ENCODE measurements at regions not wholly inside any gene's neighbourhood (a gene's known extent, or its start where the extent isn't known, plus 50 kb on each side); places are given as distances from the start of the nearest gene placed in this dataset.

- H3K27me3 ChIP-seq = no peaks in the 10 kb centered on the region
- TF ChIP-seq EP300 (IDR thresholded peaks at IDR 0.05) = no peak
- no peak for TF ChIP-seq POLR2A (IDR thresholded peaks at IDR 0.05)
- intact Hi-C loops (cut with DNase I; ENCODE audit: low total_unique reads) = no loop called here
- H3K4me1 ChIP-seq = no peaks in the 10 kb centered on the region
- DNase-seq = no peak
- no peaks in the 10 kb centered on the region for H3K36me3 ChIP-seq
- 75 to 82% (median 80%) methylated on average over 6 of the region's 6 CpGs for WGBS, 5 donors
- no peak overlapping the region for H3K4me3 ChIP-seq
- H3K9me3 ChIP-seq = no peaks in the 10 kb centered on the region
- no peak overlapping the region for H3K27ac ChIP-seq
Measured at GRCh38 chr4:45324455-45325417, 598.4 kb upstream of the GNPDA2 start.

GRCh38 chr4:45323453-45324058, 597.2 kb upstream of the GNPDA2 start:
- Histone ChIP-seq H3K9me3 (no peaks in the 10 kb centered on the region), H3K4me3 (no peak overlapping the region), H3K4me1 (no peaks in the 10 kb centered on the region), H3K36me3 (no peaks in the 10 kb centered on the region), H3K27me3 (no peaks in the 10 kb centered on the region), H3K27ac (no peak overlapping the region)
- intact Hi-C loops (cut with DNase I; ENCODE audit: low total_unique reads) = no loop called here
- TF ChIP-seq CTCF (IDR thresholded peaks at IDR 0.05) (no peak), EP300 (IDR thresholded peaks at IDR 0.05) (no peak)
- no peak for DNase-seq
- WGBS, 5 donors = 67 to 87% (median 78%) methylated on average over 2 of the region's 2 CpGs

GRCh38 chr4:45317739-45318138, 591.4 kb upstream of the GNPDA2 start:
- H3K36me3 ChIP-seq = no peaks in the 10 kb centered on the region
- 55 to 71% (median 68%) methylated on average over 1 of the region's 1 CpG for WGBS, 5 donors
- no peak overlapping the region for H3K4me3 ChIP-seq
- no peaks in the 10 kb centered on the region for H3K27me3 ChIP-seq
- H3K9me3 ChIP-seq = peaks cover 0 to 1% (median 0%) of the 10 kb centered on the region in 4 donors
- TF ChIP-seq CTCF (IDR thresholded peaks at IDR 0.05) = no peak
- TF ChIP-seq POLR2AphosphoS5 (IDR thresholded peaks at IDR 0.05) = no peak
- no peak for TF ChIP-seq POLR2A (IDR thresholded peaks at IDR 0.05)
- TF ChIP-seq EP300 (IDR thresholded peaks at IDR 0.05) = no peak
- no peak for DNase-seq
- H3K27ac ChIP-seq = no peak overlapping the region
- intact Hi-C loops (cut with DNase I; ENCODE audit: low total_unique reads) = no loop called here
- H3K4me1 ChIP-seq = peaks cover 0 to 4% (median 0%) of the 10 kb centered on the region in 4 donors

GRCh38 chr4:45317276-45317675, 590.9 kb upstream of the GNPDA2 start:
- peaks cover 0 to 6% (median 0%) of the 10 kb centered on the region in 4 donors for H3K9me3 ChIP-seq
- H3K4me3 ChIP-seq = no peak overlapping the region
- H3K4me1 ChIP-seq = peaks cover 0 to 4% (median 0%) of the 10 kb centered on the region in 4 donors
- intact Hi-C loops (cut with DNase I; ENCODE audit: low total_unique reads) = no loop called here
- DNase-seq = no peak
- H3K27ac ChIP-seq = no peak overlapping the region
- TF ChIP-seq POLR2A (IDR thresholded peaks at IDR 0.05) (no peak), CTCF (IDR thresholded peaks at IDR 0.05) (no peak), POLR2AphosphoS5 (IDR thresholded peaks at IDR 0.05) (no peak)
- no peaks in the 10 kb centered on the region for H3K27me3 ChIP-seq
- no peaks in the 10 kb centered on the region for H3K36me3 ChIP-seq
- 29 to 71% (median 62%) methylated on average over 2 of the region's 2 CpGs for WGBS, 5 donors

Data from stomach (tissue), 8 donors.